ENCODE measurements at regions not wholly inside any gene's neighbourhood (a gene's known extent, or its start where the extent isn't known, plus 50 kb on each side); places are given as distances from the start of the nearest gene placed in this dataset.

GRCh38 chr9:12604164-12604821 is 88.9 kb upstream of the TYRP1 start:
- no peak for DNase-seq (ENCODE audit: low read depth, low spot score)
- ChIA-PET POLR2A (no interaction called here), CTCF (no interaction called here)
- TF ChIP-seq CTCF (IDR thresholded peaks at IDR 0.05; ENCODE audit: insufficient read depth, low read length, missing control alignments), result no peak
- H3K4me3 ChIP-seq (ENCODE audit: low read depth, low read length), result no peak overlapping the region

GRCh38 chr9:12612211-12612770 is 80.9 kb upstream of the TYRP1 start:
- ChIA-PET CTCF (no interaction called here), POLR2A (no interaction called here)
- DNase-seq (ENCODE audit: low read depth, low spot score), result no peak
- no peak overlapping the region for H3K4me3 ChIP-seq (ENCODE audit: low read depth, low read length)
- no peak for TF ChIP-seq CTCF (IDR thresholded peaks at IDR 0.05; ENCODE audit: insufficient read depth, low read length, missing control alignments)

DNA sequence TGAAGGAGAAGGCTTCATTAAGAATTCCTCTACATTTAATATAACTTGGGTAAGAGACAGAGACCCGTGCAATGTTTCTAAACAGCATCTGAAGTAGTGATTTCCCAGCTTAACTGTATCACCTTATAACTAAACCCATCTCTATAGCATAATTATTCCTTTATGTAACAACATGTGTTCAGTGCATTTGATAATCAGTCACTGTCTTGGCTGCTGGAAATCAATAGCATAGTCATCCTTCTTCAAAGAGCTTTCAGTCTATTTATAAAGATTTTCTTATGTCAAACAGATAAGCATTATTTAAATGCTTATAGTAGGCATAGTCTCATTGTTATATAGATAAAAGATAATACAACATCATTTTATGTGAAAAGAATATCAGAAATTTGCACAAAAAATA is 80.1 kb upstream of the TYRP1 start:
- DNase-seq (ENCODE audit: low read depth, low spot score), result no peak

GRCh38 chr9:12614488-12614887 is 78.7 kb upstream of the TYRP1 start:
- H3K4me3 ChIP-seq (ENCODE audit: low read depth, low read length), result no peak overlapping the region
- no peak for DNase-seq (ENCODE audit: low read depth, low spot score)
- CTCF ChIA-PET, result no interaction called here
- POLR2A ChIA-PET, result no interaction called here
- TF ChIP-seq CTCF (IDR thresholded peaks at IDR 0.05; ENCODE audit: insufficient read depth, low read length, missing control alignments), result no peak

More for the DNA sequence above, 80.1 kb upstream of the TYRP1 start:
- ChIA-PET CTCF (no interaction called here), POLR2A (no interaction called here)
- TF ChIP-seq CTCF (IDR thresholded peaks at IDR 0.05; ENCODE audit: insufficient read depth, low read length, missing control alignments), result no peak
- no peak overlapping the region for H3K4me3 ChIP-seq (ENCODE audit: low read depth, low read length)

DNA sequence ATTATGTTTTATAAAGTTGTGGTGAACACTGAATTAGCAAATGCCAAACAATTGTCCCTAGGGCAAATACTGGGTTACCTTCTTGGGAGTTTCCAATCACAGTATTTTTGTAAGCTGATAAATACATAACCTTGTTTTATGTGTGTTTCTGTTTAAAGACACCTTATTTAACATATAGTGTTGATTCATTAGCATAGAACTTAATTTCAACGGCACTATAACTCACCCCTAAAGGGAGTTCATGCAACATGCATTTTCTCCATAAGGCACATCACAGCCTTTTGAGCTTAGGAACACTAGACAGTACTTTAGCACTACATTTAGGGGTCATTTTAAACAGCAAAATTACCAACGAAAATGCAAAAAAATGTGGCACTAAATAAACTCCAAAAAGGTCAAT is 74.2 kb upstream of the TYRP1 start:
- H3K4me3 ChIP-seq (ENCODE audit: low read depth, low read length), result no peak overlapping the region
- no peak for TF ChIP-seq CTCF (IDR thresholded peaks at IDR 0.05; ENCODE audit: insufficient read depth, low read length, missing control alignments)
- CTCF ChIA-PET, result no interaction called here
- no peak for DNase-seq (ENCODE audit: low read depth, low spot score)
- POLR2A ChIA-PET, result no interaction called here

DNA sequence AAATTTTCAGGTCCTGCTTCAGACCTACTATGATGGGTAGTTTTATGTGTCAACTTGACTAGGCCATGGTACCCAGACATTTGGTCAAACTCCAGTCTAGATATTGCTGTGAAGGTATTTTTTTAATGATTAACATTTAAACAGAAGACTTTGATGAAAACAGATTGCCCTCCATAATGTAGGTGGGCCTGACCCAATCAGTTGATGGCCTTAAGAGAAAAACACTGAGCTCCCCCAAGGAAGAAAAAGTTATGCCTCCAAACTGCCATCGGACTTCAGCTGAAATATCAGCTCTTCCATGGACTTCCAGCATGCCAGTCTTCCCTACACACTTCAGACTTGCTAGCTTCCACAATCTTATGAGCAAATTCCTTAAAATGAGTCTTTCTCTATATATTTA is 67.3 kb upstream of the TYRP1 start:
- POLR2A ChIA-PET, result no interaction called here
- DNase-seq (ENCODE audit: low read depth, low spot score), result no peak
- CTCF ChIA-PET, result no interaction called here

More for the DNA sequence above, 67.3 kb upstream of the TYRP1 start:
- no peak overlapping the region for H3K4me3 ChIP-seq (ENCODE audit: low read depth, low read length)
- TF ChIP-seq CTCF (IDR thresholded peaks at IDR 0.05; ENCODE audit: insufficient read depth, low read length, missing control alignments), result no peak

Measured in AG04449 (cell line).